ENCODE measurements at regions not wholly inside any gene's neighbourhood (a gene's known extent, or its start where the extent isn't known, plus 50 kb on each side); places are given as distances from the start of the nearest gene placed in this dataset.
"Not testable (repeated sequence)": the region's sequence is repeated elsewhere in the genome, so short reads cannot be mapped to it uniquely, and the experiment has no call there.

GRCh38 chr2:103383541-103383940 is 621.7 kb downstream of the TMEM182 start:
- no peak for DNase-seq (ENCODE audit: low spot score)

GRCh38 chr2:103386872-103387271 is 625.0 kb downstream of the TMEM182 start:
- no peak for DNase-seq (ENCODE audit: low spot score)

DNA sequence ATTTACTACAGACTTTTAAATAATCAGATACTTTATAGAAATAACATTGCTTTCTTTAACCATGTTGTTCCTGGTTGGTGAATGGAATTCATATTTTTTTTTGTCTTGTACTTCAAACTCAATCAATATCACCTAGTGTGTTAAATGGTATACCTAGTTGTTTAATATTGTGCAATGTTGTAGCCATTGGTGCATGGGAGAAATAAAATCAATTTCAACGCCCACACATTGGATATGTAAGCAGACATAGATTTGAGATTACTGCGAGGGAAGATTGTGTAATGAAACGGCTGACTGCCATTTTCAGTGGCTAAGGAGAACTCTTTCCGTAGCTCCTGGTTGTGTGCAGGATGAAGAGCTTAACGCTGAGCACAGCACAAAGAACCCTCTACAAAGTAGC is 626.1 kb downstream of the TMEM182 start:
- no peak for DNase-seq (ENCODE audit: low spot score)

DNA sequence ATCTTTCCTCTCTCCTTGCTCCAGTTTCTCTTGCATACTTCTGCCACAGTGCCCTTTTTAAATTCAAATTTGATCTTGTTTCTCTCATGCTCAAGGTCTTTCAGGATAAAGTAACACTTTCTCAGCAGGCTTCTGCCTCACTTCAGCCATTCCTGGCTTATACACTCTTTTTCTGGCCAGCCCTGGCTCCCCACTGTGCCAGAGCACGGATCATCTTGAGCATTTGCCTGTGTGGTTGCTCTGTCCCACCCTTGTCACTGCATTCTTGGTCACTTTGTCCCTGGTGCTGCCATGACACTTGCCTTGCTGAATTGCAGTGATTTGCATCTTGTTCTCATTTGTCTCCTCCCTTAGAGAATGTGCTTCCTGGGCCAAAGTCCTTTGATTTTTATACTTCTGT is 634.3 kb downstream of the TMEM182 start:
- no peak for DNase-seq (ENCODE audit: low spot score)

GRCh38 chr2:103401621-103402020 is 639.8 kb downstream of the TMEM182 start:
- no peak for DNase-seq (ENCODE audit: low spot score)

DNA sequence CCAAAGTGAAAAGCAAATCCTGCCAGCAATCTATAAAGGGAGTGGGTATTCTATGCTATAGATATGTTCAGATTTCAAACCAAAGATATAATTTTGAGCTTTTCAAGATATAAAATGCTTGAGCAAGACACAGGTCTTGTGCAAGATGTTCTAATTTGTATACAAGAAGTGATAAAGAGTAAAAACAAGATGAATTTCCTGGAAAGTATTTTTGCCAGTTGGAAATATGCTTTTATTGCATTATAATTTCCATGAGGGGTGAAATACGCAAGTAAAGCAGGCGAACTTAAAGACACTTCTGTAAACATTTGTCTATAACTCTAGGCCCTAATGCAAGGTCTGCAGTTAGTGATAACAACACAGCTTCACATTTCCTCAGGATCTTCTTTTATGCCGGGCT is 640.5 kb downstream of the TMEM182 start:
- DNase-seq (ENCODE audit: low spot score) = no peak

DNA sequence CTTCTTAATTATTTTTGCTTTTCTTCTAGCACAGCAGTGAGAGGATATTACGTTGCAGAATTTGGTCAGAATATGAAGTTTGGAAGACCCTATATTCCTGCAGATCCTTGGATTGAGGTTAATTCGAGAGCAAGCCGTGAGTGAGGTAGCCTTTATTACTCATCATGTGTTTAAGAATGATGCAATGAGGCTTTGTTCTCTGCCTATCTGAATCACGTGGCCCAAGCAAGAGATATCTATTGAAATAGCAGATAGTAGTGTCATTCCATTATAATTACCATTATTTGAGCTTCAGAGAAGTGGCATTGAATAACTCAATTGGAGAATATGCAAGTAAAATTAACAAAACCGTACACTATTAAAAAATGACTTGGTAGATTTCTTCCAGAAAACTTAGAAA is 641.1 kb downstream of the TMEM182 start:
- no peak for DNase-seq (ENCODE audit: low spot score)

- DNase-seq (ENCODE audit: low spot score) = not testable (repeated sequence)
Observed at GRCh38 chr2:103403388-103403787, 641.6 kb downstream of the TMEM182 start.

DNA sequence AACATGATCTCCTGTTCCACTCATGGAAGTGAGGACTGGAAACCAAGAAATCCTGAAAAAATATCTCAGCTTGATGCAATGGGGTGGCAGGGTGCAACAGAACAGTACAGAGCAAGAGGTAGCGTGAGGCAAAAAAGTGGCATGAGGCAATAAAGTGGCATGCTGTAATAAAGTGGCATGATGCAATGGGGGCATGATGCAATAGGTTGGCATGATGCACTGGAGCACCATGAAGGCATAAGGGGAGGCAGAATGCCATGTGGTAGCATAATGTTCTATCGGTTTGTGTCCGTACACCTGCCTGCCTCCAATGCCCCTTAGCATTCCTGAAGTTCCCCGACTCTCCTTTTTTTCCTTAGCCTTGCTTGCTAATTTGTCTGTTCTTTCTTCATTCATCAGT is 648.4 kb downstream of the TMEM182 start:
- DNase-seq (ENCODE audit: low spot score) = no peak

- no peak for DNase-seq (ENCODE audit: low spot score)
Observed at GRCh38 chr2:103419506-103419905, 657.7 kb downstream of the TMEM182 start.

- no peak for DNase-seq (ENCODE audit: low spot score)
Observed at GRCh38 chr2:103423100-103423499, 661.3 kb downstream of the TMEM182 start.

DNA sequence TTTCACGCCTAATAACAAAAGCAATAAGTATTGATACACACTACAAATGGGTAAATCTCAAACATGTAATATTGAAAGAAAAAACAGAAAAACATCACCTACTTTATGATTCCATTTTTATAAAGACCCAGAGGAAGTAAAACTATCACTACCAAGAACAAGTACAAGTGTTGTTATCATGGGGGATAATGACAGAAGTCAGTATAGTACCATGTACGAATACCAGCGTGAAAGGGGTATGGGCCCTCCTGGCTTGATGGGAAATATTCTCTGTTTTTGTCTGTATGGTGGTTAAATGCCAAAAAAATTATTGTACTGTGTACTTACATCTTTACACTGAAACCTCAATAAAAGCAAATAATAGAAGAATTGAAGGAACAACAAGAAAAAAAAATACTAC is 665.7 kb downstream of the TMEM182 start:
- DNase-seq (ENCODE audit: low spot score) = no peak

DNA sequence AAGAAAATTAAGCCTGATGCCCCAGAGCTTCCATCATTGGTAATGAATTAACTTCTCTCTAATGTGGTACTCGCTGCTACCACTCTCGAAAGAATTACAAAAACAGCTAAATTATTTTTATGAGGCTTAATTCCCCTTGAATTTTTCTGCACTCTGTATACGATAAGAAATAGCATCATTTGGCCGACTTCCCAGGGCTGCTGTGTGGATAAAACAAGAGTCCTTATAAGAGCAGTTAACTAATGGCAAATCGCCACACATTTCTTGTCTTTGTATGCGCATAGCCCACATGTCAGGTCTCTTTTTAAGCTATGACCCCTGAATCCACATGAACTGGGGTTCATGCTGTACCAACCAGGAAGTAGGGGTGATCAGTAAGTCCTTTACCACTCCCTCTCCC is 668.4 kb downstream of the TMEM182 start:
- DNase-seq (ENCODE audit: low spot score) = no peak

DNA sequence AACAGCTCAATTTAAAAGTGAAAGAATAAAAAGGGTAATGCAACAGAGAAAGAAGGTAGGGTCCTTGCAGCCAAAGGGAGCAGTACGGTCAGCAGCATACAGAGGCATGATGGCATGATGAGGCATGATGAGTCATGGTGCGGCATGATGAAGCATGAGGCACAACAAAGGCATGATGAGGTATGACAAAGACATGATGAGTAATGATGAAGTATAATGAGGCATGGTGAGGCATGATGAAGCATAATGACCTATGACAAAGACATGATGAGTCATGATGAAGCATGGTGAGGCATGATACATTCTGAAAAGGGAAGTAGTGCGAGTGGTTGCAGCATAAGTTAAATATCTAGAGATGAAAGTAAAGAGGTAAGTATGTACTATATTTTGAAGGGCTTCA is 673.2 kb downstream of the TMEM182 start:
- DNase-seq (ENCODE audit: low spot score) = no peak

- no peak for DNase-seq (ENCODE audit: low spot score)
Observed at GRCh38 chr2:103437161-103437560, 675.3 kb downstream of the TMEM182 start.

DNA sequence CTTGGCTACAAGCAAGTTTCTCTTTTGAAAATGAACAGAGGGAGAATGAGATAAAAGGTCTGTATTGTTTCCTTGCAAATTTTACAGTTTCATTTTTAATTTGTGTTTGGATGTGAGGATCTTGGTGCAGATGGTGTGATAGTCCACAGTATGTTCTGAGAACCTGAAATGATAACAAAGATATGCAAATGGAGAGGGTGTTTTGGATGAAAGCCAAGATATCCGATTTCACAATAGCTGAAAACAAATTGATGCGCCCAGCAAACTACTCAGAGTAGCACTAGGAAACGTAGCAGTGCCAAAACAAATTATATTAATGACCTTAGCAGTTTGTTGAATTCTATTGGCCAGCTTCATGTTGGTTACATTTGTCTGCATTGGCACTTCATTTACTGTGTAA is 683.5 kb downstream of the TMEM182 start:
- DNase-seq (ENCODE audit: low spot score) = no peak

DNA sequence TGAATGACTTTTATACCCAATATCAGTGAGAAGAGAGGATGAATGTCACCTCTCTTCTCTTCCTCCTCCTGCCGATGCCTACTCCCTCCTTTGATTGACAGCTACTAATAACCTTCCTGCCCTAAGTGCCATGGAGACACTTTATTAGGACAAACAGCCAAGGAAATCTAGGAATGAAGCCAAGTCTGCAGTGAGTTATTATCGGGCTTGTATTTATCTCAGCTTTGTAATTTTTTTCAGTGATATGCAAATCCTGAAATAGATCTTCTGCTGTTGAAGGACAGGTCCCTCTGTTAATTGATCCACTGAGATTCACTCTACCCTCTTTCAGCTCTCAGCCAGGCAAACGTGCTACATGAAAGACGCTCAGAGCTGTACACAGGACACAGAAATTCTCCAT is 686.7 kb downstream of the TMEM182 start:
- no peak for DNase-seq (ENCODE audit: low spot score)

DNA sequence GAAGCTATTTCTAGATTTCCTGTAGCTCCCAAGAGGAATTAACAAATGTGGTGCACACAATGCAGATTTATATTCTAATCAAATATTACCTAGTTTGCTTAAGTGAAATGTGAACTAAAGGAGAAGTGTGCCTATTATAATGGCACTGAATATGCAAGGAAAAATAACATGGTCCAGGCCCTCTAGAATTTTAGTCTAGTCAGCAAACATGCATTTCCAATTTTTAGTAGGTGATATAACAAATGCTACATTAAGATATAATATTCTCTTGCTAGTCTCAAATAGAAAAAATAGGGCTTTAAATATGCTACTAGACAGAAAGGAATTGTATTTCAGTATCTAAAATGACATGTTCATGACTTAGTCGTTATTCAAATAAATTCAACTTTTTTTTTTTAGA is 689.5 kb downstream of the TMEM182 start:
- DNase-seq (ENCODE audit: low spot score) = no peak

DNA sequence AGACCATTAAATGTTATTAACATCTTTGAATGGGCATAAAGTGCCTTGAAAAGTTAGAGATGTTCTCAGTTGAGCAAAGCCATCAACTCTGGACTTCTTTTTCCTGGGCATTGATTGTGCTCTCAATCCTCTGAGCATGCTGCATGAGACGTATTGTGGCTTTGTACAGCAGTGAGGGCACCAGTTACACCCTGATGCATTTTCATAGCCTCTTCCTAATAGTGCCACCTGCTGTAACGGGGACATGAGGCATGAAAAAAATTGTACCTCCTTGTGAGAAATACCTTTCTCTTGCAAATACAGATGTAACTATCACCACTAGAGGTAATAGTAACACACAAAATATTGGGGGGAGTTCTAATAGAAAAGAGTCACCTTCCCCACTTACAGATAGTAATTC is 697.5 kb downstream of the TMEM182 start:
- no peak for DNase-seq (ENCODE audit: low spot score)

DNA sequence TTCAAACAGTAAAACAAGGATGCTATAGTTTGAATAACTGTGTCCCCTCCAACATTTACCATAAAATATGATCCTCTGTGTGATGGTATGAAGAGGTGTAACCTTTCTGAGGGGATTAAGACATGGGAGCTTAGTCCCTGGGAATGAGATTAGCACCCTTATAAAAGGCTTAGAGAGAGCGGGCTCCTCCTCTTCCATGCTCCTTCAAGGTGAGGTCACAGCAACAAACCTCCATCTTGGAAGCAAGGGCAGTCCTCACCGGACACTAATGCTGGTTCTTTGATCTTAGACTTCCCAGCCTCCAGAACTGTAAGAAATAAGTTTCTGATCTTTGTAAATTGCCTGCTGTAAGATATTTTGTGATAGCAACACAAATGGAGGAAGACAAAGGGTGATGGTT is 700.3 kb downstream of the TMEM182 start:
- no peak for DNase-seq (ENCODE audit: low spot score)

- no peak for DNase-seq (ENCODE audit: low spot score)
Observed at GRCh38 chr2:103462712-103463111, 700.9 kb downstream of the TMEM182 start.

GRCh38 chr2:103464831-103465230 is 703.0 kb downstream of the TMEM182 start:
- no peak for DNase-seq (ENCODE audit: low spot score)

- no peak for DNase-seq (ENCODE audit: low spot score)
Observed at GRCh38 chr2:103469800-103470199, 708.0 kb downstream of the TMEM182 start.

DNA sequence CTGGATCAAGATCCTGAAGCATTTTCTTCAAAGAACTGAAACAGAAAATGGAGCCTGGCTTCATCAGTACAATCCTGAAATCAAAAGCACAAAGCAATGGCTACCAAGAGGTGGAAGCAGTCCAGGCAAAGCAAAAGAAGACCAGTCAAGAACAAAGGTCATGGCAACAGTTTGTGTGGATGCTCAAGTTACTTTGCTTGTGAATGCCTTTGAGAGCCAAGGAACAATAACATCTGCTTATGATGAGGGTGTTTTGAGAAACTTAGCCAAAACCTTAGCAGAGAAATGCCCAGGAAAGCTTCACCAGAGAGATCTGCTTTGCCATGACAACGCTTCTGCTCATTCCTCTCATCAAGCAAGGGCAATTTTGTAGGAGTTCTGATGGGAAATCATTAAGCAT is 723.1 kb downstream of the TMEM182 start:
- no peak for DNase-seq (ENCODE audit: low spot score)

GRCh38 chr2:103496850-103497249 is 735.0 kb downstream of the TMEM182 start:
- no peak for DNase-seq (ENCODE audit: low spot score)

Measured in putamen (tissue), 1 donor.